Inferior parietal cortex (tissue), 1 donor: ENCODE measurements at regions not wholly inside any gene's neighbourhood (a gene's known extent, or its start where the extent isn't known, plus 50 kb on each side); places are given as distances from the start of the nearest gene placed in this dataset.
"Not testable (repeated sequence)": the region's sequence is repeated elsewhere in the genome, so short reads cannot be mapped to it uniquely, and the experiment has no call there.

ENCODE experiments used
- DNase-seq: peaks from one replicate; pipeline ENCODE4 v3.0.0-alpha.2; 2016; ENCODE audit errors: extremely low spot score

DNA sequence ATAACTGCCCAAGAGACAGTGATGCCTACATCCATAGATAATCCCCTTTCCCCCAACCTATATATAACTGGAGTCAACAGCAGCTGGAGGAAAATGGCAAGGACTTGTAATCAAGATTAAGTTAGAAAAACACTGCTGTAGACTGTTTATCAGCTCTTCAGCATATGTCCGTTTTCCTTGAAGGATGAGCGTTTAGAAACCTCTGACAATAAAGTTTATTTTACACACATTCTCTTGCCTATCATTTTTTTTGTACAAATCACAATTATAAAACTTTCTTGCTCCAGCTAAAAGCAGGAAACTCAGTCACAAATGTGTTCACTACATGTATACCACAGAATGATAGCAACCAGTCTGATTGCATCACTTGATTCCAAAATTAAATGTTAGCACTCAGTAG lies 50.8 kb downstream of the PPIAL4G start:
- DNase-seq, result not testable (repeated sequence)

DNA sequence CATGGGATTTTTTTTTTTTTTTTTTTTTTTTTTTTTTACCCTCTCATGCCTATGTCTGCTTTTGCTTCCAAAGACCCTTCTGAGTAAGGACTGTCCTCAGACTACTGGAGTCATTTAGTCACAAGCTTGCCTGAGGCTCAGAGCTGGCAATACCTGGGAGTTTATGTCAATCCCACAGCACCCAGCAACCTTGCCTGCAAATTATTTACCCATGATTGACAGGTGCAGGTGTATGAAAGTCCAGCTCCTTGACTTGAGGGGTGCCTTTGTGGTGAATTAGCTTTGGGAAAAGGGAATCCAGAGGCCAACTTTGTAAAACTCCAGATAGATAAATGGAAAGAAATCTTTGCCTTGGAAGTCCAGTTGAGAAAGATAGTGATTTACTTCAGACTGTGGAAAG lies 53.2 kb downstream of the PPIAL4G start:
- DNase-seq, result not testable (repeated sequence)

DNA sequence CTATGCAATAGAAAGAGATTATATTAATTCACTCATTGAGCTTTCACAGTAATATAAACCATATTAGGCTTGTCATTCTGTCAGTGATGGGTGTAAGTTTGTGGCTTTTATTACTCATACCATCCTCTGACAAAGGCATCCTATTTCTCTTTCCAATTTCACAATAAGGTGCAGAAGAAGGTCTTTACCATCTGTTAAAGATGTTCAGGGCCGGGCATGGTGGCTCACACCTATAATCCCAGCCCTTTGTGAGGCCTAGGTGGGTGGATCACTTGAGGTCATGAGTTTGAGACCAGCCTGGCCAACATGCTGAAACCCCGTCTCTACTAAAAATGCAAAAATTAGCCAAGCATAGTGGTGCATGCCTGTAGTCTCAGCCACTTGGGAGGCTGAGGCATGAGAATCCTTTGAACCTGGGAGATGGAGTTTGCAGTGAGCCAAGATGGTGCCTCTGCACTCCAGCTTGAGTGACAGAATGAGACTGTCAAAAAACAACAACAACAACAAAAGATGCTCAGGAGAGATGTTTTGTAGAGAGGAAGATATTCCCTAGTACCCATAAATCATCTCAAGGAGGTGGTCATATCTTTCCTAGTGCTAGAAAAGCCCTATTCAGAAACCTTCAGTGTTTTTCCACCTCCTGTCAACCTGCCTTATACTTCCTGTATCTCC lies 56.0 kb downstream of the PPIAL4G start:
- not testable (repeated sequence) for DNase-seq

DNA sequence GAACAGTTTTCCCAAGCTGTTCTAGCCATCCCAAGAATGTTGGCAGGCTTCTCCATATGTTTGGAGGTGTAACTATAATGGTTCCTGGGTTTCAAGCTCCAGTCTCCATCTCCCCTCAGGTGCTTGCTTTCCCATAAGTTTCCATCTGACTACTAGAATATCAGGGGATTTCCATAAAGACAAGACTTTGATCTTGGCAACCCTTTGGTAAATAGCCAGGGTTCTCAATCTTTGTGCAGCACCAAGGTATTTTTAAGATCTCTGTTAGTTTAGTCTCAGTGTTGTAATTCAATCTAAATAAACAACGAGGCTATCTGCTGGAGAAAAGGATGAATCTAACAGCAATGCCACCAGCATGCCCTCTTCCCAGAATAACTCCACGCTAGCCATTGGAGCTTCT lies 56.7 kb downstream of the PPIAL4G start:
- not testable (repeated sequence) for DNase-seq

DNA sequence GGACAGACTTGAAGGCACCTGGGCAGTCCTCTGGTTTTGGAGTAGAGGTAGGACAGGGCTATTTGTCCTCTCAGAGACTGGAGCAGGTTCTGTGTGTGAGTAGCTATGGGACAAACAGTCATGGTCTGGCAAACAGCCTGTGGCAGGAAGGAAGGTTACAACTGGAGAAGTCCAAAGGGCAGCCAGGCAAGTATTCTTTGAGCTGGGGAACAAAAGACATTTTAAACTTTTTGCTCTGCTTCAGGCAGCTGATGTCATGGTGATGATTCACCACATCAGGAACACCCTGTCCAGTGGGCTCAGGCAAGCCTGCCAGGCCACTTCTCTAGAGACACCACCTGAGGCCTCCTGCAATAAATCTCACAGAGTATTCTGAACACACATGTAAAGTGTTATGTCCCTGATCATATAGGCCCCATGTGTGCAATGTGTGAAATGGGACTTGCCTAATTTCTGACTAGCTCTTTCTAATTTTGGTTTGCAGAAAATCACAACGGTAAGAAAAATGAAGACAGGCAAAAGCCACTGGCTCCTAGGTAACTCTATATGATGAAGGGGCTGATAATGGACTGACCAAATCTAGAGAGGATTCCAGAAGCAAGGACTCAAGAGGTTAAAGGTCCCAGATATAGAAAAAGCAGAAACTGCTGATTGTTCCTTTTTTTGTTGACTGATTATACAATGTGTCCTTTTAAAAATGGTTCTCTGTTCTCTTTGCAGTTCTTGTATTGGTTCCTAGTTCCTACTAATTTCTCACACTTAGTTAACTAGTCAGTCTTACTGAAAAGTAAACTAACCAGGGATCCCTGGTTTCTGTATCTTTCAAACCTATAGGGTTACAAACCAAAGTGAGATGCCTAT lies 58.7 kb downstream of the PPIAL4G start:
- DNase-seq, result not testable (repeated sequence)

DNA sequence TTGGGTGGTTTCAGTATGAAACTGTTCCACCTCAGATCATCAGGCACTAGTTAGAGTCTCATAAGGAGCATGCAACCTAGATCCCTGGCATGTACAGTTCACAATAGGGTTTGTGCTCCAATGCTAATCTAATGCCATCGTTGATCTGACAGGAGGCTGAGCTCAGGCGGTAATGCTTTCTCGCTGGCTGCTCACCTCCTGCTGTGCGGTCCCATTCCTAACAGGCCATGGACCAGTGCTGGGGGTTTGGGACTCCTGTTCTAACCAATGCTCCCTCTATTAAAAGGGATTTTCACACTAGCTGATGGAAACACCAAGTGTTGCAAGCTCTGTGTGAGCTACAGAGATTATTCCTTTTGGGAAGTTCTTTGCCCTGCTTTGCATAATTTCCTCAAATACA lies 60.2 kb downstream of the PPIAL4G start:
- DNase-seq, result not testable (repeated sequence)

DNA sequence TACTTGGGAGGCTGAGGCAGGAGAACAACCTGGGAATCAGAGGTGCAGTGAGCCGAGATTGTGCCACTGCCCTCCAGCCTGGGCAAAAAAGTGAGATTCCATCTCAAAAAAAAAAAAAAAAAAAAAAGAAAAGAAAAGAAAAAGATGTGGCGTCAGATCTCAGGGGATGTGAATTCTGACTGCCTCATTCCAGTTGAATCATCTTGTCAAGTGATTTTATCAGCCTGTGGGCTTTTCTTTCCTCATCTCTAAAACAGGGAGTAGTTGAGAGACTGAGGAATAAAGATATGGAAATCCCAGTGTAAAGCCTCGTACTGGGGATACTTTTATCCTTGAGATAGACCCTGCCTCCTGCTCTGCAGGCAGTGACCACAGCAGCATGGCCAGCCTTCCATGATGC lies 65.9 kb downstream of the PPIAL4G start:
- DNase-seq, result not testable (repeated sequence)

DNA sequence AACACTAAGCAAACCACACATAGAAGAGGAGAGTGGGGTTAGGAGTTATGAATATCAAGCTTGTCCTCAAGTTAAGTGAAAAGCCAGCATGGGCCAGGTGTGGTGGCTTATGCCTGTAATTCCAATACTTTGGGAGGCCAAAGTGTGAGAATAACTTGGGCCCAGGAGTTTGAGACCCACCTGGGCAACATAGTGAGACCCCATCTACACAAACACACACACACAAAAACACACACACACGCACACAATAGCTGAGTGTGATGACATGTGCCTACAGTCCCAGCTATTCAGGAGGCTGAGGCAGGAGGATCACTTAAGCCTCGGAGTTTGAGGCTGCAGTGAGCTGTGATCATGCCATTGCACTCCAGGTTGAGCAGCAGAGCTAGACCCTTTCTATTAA lies 69.7 kb downstream of the PPIAL4G start:
- not testable (repeated sequence) for DNase-seq

DNA sequence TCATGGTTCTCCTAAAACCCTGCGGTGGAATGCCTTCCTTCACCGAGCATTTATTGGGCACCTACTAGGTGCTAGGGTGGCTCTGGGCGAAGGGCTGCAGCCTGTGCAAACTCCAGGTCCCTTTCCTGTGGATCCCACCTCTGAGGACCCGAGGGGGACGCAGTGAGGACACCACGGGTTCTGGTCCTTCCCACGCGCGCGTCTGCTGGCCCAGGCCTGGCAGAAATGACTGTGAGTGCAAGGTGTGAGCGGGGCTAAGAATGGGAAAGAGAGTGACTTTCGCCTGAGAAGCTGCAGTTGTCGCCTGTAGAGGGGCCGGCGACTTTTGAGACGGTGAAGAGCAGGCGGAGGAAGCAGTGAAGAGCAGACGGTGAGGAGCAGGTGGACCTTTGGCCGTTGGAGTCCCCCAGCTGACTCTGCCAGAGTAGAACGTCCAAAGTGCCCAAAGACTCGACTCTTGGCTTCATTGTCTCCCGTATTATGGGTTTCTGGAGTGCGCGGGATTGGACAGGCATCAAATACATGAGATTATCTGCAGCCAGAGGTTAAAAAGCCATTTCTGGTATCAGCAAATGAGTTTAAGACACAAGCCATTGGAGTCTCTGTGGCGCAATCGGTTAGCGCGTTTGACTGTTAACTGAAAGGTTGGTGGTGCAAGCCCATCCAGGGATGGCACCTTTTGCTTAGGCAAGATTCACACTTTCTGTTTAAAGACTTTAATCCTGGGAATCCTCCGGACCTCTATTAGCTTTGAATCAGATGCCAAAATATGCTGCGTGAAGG lies 78.1 kb downstream of the PPIAL4G start:
- not testable (repeated sequence) for DNase-seq

DNA sequence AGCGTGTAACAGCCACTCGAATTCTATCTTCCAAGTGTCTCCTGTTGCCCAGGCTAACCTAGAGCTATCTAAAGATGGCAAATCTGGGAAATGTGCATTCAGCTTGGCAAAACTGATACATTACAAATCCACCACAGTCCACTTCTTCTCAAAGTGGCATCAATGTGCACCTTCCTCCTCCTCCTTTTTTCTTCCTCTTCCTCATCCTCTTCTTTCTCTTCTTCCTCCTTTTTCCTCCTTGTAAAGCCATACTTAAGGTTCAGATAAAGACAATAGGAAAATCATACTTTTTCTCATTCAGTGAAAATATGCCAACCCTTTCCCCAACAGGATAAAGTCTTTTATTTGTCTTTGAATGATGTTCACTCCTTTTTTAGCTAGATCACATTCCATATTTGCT lies 79.2 kb downstream of the PPIAL4G start:
- DNase-seq, result not testable (repeated sequence)

DNA sequence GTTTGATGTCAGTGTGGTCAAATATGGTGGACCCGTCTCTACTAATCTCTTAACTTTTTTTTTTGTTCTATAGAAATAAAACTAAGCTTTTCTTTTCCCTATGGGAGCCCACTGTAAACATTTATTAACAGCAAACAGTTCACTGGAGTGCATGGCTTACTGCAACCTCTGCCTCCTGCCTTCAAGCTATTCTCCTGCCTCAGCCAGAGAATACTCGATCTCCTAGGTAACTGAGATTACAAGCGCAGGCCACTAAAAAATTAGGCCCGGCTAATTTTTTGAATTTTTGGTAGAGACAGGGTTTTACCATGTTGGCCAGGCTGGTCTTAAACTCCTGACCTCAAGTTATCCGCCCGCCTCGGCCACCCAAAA lies 80.0 kb downstream of the PPIAL4G start:
- DNase-seq, result not testable (repeated sequence)

DNA sequence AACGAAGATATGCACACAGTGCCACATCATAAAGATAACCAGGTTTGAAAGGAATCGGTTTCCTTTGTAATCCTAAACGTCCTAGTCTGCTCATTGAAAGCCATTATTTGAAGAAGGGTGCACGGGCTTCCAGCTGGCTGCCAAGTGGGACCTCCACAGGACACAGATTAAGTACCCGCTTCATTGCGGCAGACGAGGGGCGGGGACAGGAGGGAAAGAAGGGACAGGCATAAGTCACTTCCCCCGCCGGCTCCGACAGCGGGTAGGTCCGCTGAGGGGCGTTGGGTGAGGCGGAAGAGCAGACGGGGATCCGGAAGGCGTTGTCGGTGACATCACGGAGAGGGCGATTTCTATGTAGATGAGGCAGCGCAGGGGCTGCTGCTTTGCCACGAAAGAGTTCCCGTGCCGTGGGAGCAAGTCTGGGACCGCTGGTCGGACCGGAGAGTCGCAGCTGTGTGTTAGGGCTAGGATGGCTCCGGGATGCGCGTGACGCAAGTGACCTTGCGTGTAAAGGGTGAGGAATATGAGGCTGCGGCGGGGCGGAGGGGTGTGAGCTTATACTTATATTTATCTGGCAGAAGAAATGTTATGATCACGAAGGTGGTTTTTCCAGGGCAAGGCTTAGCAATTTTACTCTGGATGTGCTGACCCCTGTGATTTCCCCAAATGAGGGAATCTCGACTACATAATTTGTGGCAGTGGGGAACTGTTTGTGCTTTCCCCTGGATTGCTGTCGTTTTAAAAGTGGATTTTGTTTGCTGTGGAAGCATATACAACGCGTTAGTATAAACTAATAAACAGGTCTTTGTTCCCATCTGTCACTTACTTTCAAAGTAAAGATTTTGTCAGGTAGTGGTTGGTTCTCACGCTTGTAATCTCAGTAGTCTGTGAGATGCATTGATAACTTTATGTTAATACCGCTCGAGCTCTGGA lies 80.7 kb downstream of the PPIAL4G start:
- peak; percentile 56 for DNase-seq

DNA sequence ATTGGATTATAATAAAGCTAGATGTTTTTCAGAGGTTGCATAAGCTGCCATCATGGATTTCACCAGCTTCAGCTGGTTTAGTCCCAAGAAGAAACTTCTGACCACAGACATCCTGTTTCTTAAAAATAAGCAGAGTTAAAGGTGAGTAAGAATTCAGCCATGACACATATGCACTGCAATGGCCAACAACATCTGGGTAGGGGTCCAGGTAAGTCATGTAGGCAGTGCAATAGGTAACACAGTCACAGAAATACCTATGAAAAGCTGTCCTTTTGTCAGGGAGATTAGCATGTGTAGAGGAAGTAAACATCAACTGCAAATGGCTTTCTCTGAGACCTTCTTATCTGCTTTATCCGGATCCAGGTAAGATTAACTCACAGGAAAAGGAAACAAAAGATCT lies 85.6 kb downstream of the PPIAL4G start:
- not testable (repeated sequence) for DNase-seq

DNA sequence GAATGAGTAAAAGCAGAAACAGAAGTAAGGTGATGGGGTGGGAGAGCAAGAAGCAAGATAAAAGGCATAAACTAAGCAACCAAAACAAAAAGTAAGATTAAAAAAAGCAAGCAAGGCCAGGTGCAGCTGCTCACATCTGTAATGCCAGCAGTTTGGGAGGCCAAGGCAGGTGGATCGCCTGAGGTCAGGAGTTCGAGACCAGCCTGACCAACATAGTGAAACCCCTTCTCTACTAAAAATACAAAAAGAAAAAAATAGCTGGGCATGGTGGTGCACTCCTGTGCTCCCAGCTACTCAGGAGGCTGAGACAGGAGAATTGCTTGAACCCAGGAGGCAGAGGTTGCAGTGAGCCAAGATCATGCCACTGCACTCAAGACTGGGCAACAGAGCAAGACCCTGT lies 90.6 kb downstream of the PPIAL4G start:
- not testable (repeated sequence) for DNase-seq

DNA sequence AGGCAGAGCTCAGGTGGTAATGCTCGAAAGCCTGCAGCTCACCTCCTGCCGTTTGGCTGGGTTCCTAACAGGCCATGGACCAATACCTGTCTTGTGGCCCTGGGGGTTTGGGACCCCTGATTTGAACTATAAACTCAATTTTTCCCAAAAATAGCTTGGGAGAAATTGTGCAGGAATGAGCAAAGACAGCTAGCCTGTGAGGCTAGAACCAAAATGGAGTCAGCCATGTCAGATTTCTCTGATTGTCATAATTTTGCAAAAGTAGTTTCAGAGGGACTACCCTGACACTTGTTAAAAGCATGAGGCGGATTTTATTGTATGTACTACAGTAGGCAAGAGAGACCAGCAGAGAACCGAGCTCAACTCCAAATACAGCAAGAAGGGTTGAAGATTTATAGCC lies 91.8 kb downstream of the PPIAL4G start:
- DNase-seq, result not testable (repeated sequence)

DNA sequence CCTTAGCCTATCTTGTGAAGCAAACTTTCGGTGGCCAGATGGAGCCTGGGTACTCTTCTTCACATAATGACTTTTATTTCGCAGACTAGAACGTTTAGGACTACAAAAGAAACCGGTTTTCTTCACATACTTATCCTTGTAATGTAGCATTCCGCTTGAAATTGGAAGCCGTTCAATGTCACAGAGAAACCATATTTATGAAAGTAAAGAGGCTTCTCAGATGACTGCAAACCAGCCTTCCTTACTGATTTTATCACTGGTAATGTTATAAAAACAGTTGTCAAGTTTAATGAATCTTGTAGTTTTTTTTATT lies 94.1 kb downstream of the PPIAL4G start:
- DNase-seq, result no peak

DNA sequence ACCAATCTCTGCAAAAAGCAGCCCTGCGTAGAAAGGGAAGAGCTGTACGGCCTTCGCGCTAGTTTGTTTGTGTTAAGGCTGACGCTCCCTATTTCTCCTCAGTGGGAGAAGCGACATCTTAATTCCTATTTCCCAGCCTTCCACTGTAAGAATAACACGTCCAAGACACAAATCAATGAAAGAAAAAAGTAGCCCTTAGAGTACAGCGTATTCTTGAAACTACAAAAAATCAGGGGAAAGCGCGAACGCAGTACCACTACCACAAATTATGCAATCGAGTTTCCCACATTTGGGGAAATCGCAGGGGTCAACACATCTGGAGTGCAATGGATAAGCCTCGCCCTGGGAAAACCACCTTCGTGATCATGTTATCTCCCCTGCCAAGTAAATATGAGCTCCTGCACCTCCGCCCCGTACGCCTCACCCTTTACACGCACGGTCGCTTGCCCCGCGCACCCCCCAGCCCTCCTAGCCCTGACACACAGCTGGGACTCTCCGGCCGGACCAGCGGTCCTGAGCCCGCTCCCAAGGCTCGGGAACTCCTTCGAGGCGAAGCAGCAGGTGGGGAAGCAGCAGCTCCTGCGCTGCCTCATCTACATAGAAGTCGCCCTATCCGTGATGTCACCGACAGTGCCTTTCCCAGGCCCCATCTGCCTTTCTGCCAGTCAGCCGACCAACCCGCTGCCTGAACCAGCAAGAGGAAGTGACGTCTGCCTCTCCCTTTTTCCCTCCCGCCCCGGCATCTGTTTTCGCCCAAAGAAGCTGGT lies 94.7 kb downstream of the PPIAL4G start:
- DNase-seq, result peak; percentile 94

DNA sequence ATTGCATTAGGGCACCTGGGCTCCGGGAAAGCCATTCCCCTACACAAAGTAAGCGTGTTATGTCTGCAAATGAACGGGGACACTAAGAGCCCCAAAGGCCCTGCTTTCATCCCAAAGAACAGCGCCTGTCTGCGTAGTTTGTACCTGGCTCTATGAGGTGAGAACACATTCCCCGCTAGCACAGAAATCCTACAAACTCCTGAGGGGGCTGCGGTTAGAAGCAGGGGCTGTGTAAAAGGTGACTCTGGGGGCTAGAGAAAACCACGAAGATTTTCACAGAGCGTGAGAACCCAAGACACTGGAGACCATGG lies 95.2 kb downstream of the PPIAL4G start:
- DNase-seq, result not testable (repeated sequence)

DNA sequence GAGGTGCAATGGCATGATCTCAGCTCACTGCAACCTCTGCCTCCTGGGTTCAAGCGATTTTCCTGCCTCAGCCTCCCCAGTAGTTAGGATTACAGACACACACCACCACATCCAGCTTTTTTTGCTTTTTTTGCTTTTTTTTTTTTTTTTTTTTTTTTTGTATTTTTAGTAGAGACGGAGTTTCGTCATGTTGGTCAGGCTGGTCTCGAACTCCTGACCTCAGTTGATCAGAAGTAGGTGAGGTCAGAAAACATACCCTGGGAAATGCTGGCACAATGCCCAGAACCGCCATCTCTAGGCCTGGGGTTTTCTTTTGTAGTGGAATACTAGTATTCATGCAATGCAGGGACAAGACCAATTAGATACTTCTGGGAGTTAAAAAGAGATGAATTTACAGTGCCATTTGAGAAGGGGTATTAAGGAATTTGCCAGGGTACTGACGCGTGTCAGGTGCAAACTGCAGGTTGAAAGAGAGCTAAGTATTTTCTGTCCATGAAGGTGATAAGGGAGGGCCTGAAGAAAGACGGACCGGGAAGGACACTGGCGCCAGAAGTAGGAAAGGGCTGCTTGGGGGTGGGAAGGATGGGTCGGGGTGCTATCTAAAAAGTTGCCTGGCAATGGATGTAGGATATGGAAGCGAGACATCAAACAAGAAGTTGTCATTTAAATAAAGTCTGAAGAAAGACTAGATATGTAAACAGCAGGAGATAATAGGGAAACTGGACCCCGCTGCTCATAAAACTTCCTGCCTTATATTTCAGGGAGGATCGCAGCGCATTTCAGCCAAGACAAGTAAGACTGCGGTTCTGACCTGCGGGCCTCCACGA lies 95.8 kb downstream of the PPIAL4G start:
- not testable (repeated sequence) for DNase-seq

DNA sequence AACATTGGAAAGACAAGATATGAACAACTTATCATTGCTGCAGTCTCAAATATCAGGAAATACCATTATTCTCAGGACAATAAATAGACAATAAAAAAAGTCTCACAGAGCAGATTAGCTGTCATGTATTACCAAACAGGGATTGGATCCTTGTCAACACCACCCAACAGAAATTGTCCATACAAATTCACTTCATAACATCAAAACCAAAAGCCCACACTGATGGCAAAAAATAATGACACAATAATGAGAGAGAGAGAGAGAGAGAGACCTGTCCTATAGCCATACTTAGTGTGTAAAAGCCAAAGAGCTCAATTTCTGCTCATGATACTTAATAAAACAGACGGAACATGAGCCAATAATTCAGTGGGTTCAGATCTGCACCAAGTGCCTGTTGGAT lies 96.5 kb downstream of the PPIAL4G start:
- no peak for DNase-seq
